ENCODE measurements at regions not wholly inside any gene's neighbourhood (a gene's known extent, or its start where the extent isn't known, plus 50 kb on each side); places are given as distances from the start of the nearest gene placed in this dataset.
"Not testable (repeated sequence)": the region's sequence is repeated elsewhere in the genome, so short reads cannot be mapped to it uniquely, and the experiment has no call there.

GRCh38 chr15:84402856-84403608 is 167.5 kb downstream of the GOLGA6L4 start:
- peak in 3 of 10 donors; percentile 47 to 78 (median 49) for DNase-seq
- intact Hi-C loops (cut with DNase I) = no loop called here

- DNase-seq = peak in 3 of 10 donors; percentile 31 to 79 (median 49)
- intact Hi-C loops (cut with DNase I) = not testable (repeated sequence)
Measured at GRCh38 chr15:84409357-84409756, 173.8 kb downstream of the GOLGA6L4 start.

GRCh38 chr15:84421513-84422181 is 179.2 kb upstream of the ZSCAN2 start:
- intact Hi-C loops (cut with DNase I) = not testable (repeated sequence)
- DNase-seq = peak in 3 of 10 donors; percentile 10 to 58 (median 18)

GRCh38 chr15:84425327-84425726 is 175.5 kb upstream of the ZSCAN2 start:
- intact Hi-C loops (cut with DNase I) = not testable (repeated sequence)
- DNase-seq = peak in 3 of 10 donors; percentile 6 to 65 (median 35)

GRCh38 chr15:84473305-84473877 is 127.4 kb upstream of the ZSCAN2 start:
- DNase-seq; intact Hi-C loops (cut with DNase I): not testable (repeated sequence)

GRCh38 chr15:84476364-84477033 is 124.3 kb upstream of the ZSCAN2 start:
- intact Hi-C loops (cut with DNase I) = not testable (repeated sequence)

GRCh38 chr15:84477550-84477949 is 123.3 kb upstream of the ZSCAN2 start:
- DNase-seq; intact Hi-C loops (cut with DNase I): not testable (repeated sequence)

More at GRCh38 chr15:84476364-84477033, 124.3 kb upstream of the ZSCAN2 start:
- not testable (repeated sequence) for DNase-seq

GRCh38 chr15:84480174-84480681 is 120.6 kb upstream of the ZSCAN2 start:
- intact Hi-C loops (cut with DNase I); DNase-seq: not testable (repeated sequence)

- intact Hi-C loops (cut with DNase I) = not testable (repeated sequence)
- DNase-seq = peak in 7 of 10 donors; percentile 0 to 52 (median 7)
Measured at GRCh38 chr15:84483859-84484258, 117.0 kb upstream of the ZSCAN2 start.

GRCh38 chr15:84500165-84500889 is 100.5 kb upstream of the ZSCAN2 start:
- intact Hi-C loops (cut with DNase I) = not testable (repeated sequence)
- DNase-seq = peak in 8 of 10 donors; percentile 3 to 74 (median 14)

- intact Hi-C loops (cut with DNase I) = not testable (repeated sequence)
- DNase-seq = peak in 1 of 10 donors; percentile 55
Measured at GRCh38 chr15:84503101-84503500, 97.7 kb upstream of the ZSCAN2 start.

GRCh38 chr15:84505552-84505951 is 95.3 kb upstream of the ZSCAN2 start:
- intact Hi-C loops (cut with DNase I); DNase-seq: not testable (repeated sequence)

GRCh38 chr15:84512324-84512723 is 88.5 kb upstream of the ZSCAN2 start:
- DNase-seq; intact Hi-C loops (cut with DNase I): not testable (repeated sequence)

GRCh38 chr15:84516773-84517172 is 84.0 kb upstream of the ZSCAN2 start:
- intact Hi-C loops (cut with DNase I) = not testable (repeated sequence)
- DNase-seq = peak in 1 of 10 donors; percentile 30

GRCh38 chr15:84525491-84526344 is 75.1 kb upstream of the ZSCAN2 start:
- DNase-seq; intact Hi-C loops (cut with DNase I): not testable (repeated sequence)

GRCh38 chr15:84530751-84531150 is 70.1 kb upstream of the ZSCAN2 start:
- intact Hi-C loops (cut with DNase I) = not testable (repeated sequence)
- peak in 2 of 10 donors; percentile 14 to 49 for DNase-seq

- intact Hi-C loops (cut with DNase I); DNase-seq: not testable (repeated sequence)
Measured at GRCh38 chr15:84531223-84531622, 69.6 kb upstream of the ZSCAN2 start.

- DNase-seq; intact Hi-C loops (cut with DNase I): not testable (repeated sequence)
Measured at GRCh38 chr15:84531709-84532367, 69.0 kb upstream of the ZSCAN2 start.

Measured in posterior cingulate gyrus (tissue), 11 donors.